Neutrophil (primary cell): ENCODE measurements at regions not wholly inside any gene's neighbourhood (a gene's known extent, or its start where the extent isn't known, plus 50 kb on each side); places are given as distances from the start of the nearest gene placed in this dataset.

Source experiments
- H3K27ac ChIP-seq: fragments of 200-600 bp; sonication (generic); 2 replicates; pipeline ENCODE4 v1.5.1; 2016; ENCODE audit warnings: mild to moderate bottlenecking, moderate library complexity
- H3K27me3 ChIP-seq: fragments of 200-600 bp; sonication (generic); 2 replicates; pipeline ENCODE4 v1.6.0; 2016; ENCODE audit warnings: mild to moderate bottlenecking
- H3K36me3 ChIP-seq: fragments of 200-600 bp; sonication (generic); 2 replicates; pipeline ENCODE4 v1.5.1; 2017
- H3K4me1 ChIP-seq, 2 experiments: fragments of 200-600 bp in 1 of 2; sonication (generic) in 1 of 2; 1 replicate in 1 of 2; 2 replicates in 1 of 2; pipeline versions ENCODE4 v1.5.1 to v1.6.1; 2013 to 2016; ENCODE audit warnings: low read depth in 1 of 2, low read length in 1 of 2, mild to moderate bottlenecking in 1 of 2, moderate library complexity in 1 of 2; ENCODE audit not compliant: control insufficient read depth in 1 of 2, insufficient read depth in 1 of 2
- H3K4me3 ChIP-seq, 2 experiments: fragments of 200-600 bp in 1 of 2; sonication (generic) in 1 of 2; 1 replicate in 1 of 2; 2 replicates in 1 of 2; pipeline ENCODE4 v1.5.1; 2013 to 2016; ENCODE audit warnings: low read depth in 1 of 2, low read length in 1 of 2, mild to moderate bottlenecking in 1 of 2, moderate library complexity in 1 of 2
- H3K9me3 ChIP-seq: fragments of 200-600 bp; sonication (generic); 2 replicates; pipeline ENCODE4 v1.5.1; 2016
- TF ChIP-seq, protein P1 (sequence below): fragments of 200-600 bp; sonication (generic); IDR thresholded peaks from 2 replicates; pipeline ENCODE4 v1.5.1; 2016; ENCODE audit warnings: antibody characterized with exemption

DNA sequence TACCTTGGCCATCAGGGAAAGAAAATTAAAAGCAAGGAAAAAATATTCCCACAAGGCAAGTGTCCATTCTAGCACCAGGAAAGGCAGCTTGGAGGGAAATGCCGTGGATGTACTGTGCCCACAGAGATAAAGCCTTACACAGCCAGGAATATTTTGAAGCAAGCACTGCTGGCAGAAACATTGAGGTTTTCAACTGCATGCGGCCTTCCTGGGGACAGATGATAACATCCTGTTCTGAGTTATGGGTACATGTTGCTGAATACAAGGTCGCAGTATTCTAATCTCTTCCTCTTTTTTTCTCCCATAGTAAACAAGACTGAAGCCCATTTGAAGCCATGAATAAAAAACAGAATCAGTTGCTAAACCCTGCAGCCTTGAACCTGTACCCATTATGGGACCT, 197.1 kb downstream of the BTG1 start:
- no peaks in the 10 kb centered on the region for H3K4me1 ChIP-seq
- no peaks in the 10 kb centered on the region for H3K27me3 ChIP-seq
- no peak overlapping the region for H3K27ac ChIP-seq
- H3K9me3 ChIP-seq = no peaks in the 10 kb centered on the region
- H3K4me3 ChIP-seq = no peak overlapping the region
- no peaks in the 10 kb centered on the region for H3K36me3 ChIP-seq
- TF ChIP-seq, protein P1, sequence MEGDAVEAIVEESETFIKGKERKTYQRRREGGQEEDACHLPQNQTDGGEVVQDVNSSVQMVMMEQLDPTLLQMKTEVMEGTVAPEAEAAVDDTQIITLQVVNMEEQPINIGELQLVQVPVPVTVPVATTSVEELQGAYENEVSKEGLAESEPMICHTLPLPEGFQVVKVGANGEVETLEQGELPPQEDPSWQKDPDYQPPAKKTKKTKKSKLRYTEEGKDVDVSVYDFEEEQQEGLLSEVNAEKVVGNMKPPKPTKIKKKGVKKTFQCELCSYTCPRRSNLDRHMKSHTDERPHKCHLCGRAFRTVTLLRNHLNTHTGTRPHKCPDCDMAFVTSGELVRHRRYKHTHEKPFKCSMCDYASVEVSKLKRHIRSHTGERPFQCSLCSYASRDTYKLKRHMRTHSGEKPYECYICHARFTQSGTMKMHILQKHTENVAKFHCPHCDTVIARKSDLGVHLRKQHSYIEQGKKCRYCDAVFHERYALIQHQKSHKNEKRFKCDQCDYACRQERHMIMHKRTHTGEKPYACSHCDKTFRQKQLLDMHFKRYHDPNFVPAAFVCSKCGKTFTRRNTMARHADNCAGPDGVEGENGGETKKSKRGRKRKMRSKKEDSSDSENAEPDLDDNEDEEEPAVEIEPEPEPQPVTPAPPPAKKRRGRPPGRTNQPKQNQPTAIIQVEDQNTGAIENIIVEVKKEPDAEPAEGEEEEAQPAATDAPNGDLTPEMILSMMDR = no peak

DNA sequence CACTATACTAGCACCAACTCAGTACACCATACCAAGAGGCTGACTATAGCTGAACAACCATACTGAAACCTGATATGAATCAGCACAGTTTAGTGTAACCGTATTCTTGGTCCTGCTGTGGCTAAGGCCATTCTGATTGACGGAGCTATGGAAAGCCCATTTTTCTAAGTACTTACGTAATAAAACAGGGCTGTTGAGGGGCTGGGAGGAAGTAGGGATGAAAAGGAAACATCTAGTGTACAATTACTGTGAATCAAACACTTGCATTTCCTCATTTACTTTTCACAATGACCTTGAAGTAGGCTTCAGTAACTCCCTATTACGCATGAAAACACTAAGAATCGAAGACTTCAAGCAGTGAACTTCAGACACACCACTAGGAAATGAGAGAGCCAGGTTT, 198.2 kb downstream of the BTG1 start:
- no peaks in the 10 kb centered on the region for H3K4me1 ChIP-seq
- no peaks in the 10 kb centered on the region for H3K27me3 ChIP-seq
- no peaks in the 10 kb centered on the region for H3K9me3 ChIP-seq
- no peak overlapping the region for H3K4me3 ChIP-seq
- no peaks in the 10 kb centered on the region for H3K36me3 ChIP-seq
- TF ChIP-seq, protein P1 = no peak
- H3K27ac ChIP-seq = no peak overlapping the region

DNA sequence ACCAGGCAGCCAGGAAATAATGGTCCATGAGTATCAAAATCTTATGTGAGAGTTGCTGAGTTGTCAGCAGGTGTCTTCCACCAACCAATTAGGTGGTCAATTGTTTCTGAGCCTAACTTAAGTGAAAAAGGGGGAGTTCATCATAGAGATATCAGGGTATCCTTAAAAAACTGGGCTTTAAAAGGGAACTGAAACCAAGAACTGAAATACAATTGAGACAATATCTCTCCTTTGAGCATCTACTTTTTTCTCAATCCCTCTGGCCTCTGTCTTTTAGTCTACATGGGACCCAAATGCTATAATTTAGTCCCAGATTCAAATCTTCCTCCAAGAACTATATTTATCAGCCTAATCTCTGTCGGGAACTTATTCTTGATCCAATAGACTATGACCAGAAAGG, 201.0 kb downstream of the BTG1 start:
- Histone ChIP-seq H3K36me3 (no peaks in the 10 kb centered on the region), H3K4me1 (no peaks in the 10 kb centered on the region), H3K27me3 (no peaks in the 10 kb centered on the region), H3K4me3 (no peak overlapping the region), H3K27ac (no peak overlapping the region), H3K9me3 (no peaks in the 10 kb centered on the region)
- TF ChIP-seq, protein P1 = no peak

DNA sequence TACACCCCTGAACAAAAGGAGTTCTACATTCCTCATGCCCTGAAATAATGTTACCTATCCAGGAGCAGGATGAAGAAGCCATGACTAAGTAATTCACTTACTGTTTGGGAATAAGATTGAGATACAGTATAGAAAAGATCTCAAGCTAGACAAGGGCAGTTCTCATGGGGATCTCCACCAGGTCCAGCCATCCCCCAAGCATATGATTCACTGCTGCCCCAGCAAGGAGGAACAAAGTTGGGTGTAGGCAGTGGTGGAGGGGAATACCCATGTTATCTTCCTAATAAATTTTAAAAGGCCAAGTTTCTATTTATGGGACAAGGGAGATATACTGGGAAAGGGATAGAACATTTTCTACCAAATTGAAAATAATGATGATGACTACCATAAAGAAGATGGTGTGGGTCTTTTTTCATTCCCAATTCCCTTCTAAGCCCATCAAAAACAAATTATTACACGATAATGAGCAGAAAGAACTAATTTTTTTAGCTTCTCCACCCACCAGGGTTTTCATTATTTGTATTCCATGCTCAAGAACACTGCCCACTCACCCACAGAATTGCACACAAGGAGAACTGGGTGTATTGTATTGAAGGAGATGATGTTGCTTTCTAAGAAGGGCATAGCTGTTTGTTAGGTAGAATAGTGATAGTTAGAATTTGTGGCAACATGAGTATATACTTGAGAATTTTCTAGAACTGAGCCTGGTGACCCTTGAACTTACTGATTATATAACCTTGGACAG, 204.6 kb downstream of the BTG1 start:
- H3K36me3 ChIP-seq = no peaks in the 10 kb centered on the region
- H3K27me3 ChIP-seq = no peaks in the 10 kb centered on the region
- TF ChIP-seq, protein P1 = no peak
- H3K4me3 ChIP-seq = no peak overlapping the region
- no peaks in the 10 kb centered on the region for H3K9me3 ChIP-seq
- H3K27ac ChIP-seq = no peak overlapping the region
- H3K4me1 ChIP-seq = no peaks in the 10 kb centered on the region

DNA sequence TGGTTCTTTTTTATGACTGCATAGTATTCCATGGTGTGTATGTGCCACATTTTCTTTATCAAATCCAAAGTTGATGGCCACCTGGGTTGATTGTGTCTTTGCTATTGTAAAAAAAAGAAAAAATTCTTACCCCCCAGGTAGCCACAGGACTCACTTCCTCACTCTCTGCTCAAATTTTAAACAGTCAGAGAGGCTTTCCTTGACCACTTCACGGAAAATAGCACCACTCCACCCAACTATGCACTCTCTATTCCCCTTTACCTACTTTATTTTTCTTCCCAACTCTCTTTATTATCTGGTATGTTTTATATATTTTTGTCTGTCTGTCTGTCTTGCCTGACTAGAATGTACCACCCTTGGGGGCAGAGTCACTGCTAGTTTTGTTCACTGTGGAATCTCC, 205.3 kb downstream of the BTG1 start:
- TF ChIP-seq, protein P1 = no peak
- Histone ChIP-seq H3K27me3 (no peaks in the 10 kb centered on the region), H3K36me3 (no peaks in the 10 kb centered on the region), H3K4me3 (no peak overlapping the region), H3K9me3 (no peaks in the 10 kb centered on the region), H3K27ac (no peak overlapping the region), H3K4me1 (no peaks in the 10 kb centered on the region)
